Loucy (cell line): ENCODE measurements at regions not wholly inside any gene's neighbourhood (a gene's known extent, or its start where the extent isn't known, plus 50 kb on each side); places are given as distances from the start of the nearest gene placed in this dataset.

Experiments
- H2AFZ ChIP-seq: fragments of 200-600 bp; sonication (generic); 2 replicates; pipeline ENCODE4 v1.6.0; 2016; ENCODE audit warnings: antibody characterized with exemption, mild to moderate bottlenecking, low read length, moderate library complexity
- H3F3A ChIP-seq: fragments of 200-600 bp; 2 replicates; pipeline ENCODE4 v1.6.0; 2016; ENCODE audit warnings: antibody characterized with exemption, low read depth, mild to moderate bottlenecking
- H3K27me3 ChIP-seq: fragments of 200-600 bp; sonication (generic); 2 replicates; pipeline ENCODE4 v1.6.1; 2014; ENCODE audit warnings: low read length, mild to moderate bottlenecking; ENCODE audit not compliant: insufficient read depth, poor library complexity, severe bottlenecking
- H3K36me3 ChIP-seq: fragments of 200-600 bp; sonication (generic); 2 replicates; pipeline ENCODE4 v1.6.1; 2016; ENCODE audit warnings: low read length; ENCODE audit not compliant: insufficient read depth
- H3K4me1 ChIP-seq: fragments of 200-600 bp; sonication (generic); 2 replicates; pipeline ENCODE4 v1.5.1; 2014; ENCODE audit warnings: low read length, mild to moderate bottlenecking; ENCODE audit not compliant: insufficient read depth, poor library complexity, severe bottlenecking
- H3K4me2 ChIP-seq: fragments of 200-600 bp; sonication (generic); 2 replicates; pipeline ENCODE4 v1.6.0; 2014; ENCODE audit warnings: antibody characterized with exemption, low read length, low read depth, mild to moderate bottlenecking; ENCODE audit not compliant: poor library complexity, severe bottlenecking
- H3K4me3 ChIP-seq: fragments of 200-600 bp; sonication (generic); 2 replicates; pipeline ENCODE4 v1.5.1; 2014; ENCODE audit warnings: low read length, mild to moderate bottlenecking, mixed read lengths; ENCODE audit not compliant: poor library complexity, severe bottlenecking
- H3K79me2 ChIP-seq: fragments of 200-600 bp; sonication (generic); 2 replicates; pipeline ENCODE4 v1.6.1; 2014; ENCODE audit warnings: low read length; ENCODE audit not compliant: insufficient read depth
- H3K9ac ChIP-seq: fragments of 200-600 bp; sonication (generic); 2 replicates; pipeline ENCODE4 v1.6.0; 2014; ENCODE audit warnings: mild to moderate bottlenecking, low read depth, low read length, moderate library complexity; ENCODE audit not compliant: poor library complexity, severe bottlenecking
- H3K9me2 ChIP-seq: fragments of 200-600 bp; sonication (generic); replicated peaks from 2 replicates; pipeline ENCODE4 v1.6.1; 2016; ENCODE audit warnings: low read depth, low read length, mixed read lengths
- H3K9me3 ChIP-seq: fragments of 200-600 bp; sonication (generic); 2 replicates; pipeline ENCODE4 v1.6.1; 2014; ENCODE audit warnings: mild to moderate bottlenecking, antibody characterized with exemption, low read length, low read depth; ENCODE audit not compliant: insufficient read depth
- H4K20me1 ChIP-seq: fragments of 200-600 bp; sonication (generic); 2 replicates; pipeline ENCODE4 v1.6.0; 2014; ENCODE audit warnings: antibody characterized with exemption, low read length, mild to moderate bottlenecking; ENCODE audit not compliant: insufficient read depth, poor library complexity, severe bottlenecking
- EZH2phosphoT487 ChIP-seq: fragments of 200-600 bp; IDR thresholded peaks from 2 replicates; pipeline ENCODE4 v1.6.1; 2018; ENCODE audit warnings: antibody characterized with exemption, mild to moderate bottlenecking, moderate library complexity, borderline replicate concordance
- TF ChIP-seq, protein P1 (sequence below): fragments of 200-600 bp; sonication (generic); conservative IDR thresholded peaks from 2 replicates; pipeline ENCODE4 v1.5.1; 2014; ENCODE audit warnings: mild to moderate bottlenecking, antibody characterized with exemption, low read length

DNA sequence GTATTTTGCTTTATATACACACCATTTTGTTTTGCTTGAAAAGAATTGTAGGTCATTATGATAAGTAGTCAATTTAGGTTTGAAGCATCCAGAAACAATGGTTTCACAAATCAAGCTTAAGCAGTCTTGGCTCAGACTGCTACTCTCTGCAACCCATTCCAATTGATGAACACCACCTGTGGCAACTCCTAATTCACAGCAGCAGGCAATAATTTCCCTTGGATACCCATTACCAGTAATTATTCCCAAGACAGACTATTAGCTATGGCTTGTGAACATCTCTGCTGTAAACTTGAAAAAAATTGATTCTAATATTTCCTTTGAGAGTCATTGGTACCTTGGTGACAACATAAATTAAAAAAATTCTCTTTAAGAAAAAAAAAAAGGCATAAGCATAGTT is 299.3 kb upstream of the SLITRK6 start:
- Histone ChIP-seq H3K9me3 (no peaks in the 10 kb centered on the region), H2AFZ (no peak overlapping the region), H3K4me2 (no peak overlapping the region), H3K36me3 (no peaks in the 10 kb centered on the region), H3K9me2 (no peaks in the 10 kb centered on the region), H3F3A (no peaks in the 10 kb centered on the region), H3K4me1 (no peaks in the 10 kb centered on the region), H3K79me2 (no peaks in the 10 kb centered on the region), H3K27me3 (no peaks in the 10 kb centered on the region), H3K4me3 (no peak overlapping the region), H3K9ac (no peak overlapping the region), H4K20me1 (no peaks in the 10 kb centered on the region)
- TF ChIP-seq, protein P1, sequence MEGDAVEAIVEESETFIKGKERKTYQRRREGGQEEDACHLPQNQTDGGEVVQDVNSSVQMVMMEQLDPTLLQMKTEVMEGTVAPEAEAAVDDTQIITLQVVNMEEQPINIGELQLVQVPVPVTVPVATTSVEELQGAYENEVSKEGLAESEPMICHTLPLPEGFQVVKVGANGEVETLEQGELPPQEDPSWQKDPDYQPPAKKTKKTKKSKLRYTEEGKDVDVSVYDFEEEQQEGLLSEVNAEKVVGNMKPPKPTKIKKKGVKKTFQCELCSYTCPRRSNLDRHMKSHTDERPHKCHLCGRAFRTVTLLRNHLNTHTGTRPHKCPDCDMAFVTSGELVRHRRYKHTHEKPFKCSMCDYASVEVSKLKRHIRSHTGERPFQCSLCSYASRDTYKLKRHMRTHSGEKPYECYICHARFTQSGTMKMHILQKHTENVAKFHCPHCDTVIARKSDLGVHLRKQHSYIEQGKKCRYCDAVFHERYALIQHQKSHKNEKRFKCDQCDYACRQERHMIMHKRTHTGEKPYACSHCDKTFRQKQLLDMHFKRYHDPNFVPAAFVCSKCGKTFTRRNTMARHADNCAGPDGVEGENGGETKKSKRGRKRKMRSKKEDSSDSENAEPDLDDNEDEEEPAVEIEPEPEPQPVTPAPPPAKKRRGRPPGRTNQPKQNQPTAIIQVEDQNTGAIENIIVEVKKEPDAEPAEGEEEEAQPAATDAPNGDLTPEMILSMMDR, result no peak
- no peak for TF ChIP-seq EZH2phosphoT487

DNA sequence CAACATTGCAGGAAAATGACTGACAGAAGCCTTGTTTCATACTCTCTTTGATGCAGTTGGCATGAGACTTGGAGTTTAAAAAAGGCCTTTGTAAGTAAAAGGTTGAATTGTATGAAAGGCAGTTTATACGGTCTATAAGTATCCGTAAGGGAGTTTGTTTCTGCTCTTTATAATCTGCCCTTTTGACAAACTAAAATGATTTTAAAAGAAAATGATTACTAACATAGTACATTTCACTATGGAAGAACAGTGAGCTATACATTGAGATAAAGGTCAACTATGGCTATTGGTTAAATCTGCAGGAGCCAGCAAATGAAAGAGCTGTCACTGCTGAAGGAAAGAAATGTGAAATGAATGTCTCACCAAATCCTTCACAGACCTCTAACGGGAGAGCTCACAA is 296.1 kb upstream of the SLITRK6 start:
- Histone ChIP-seq H3K4me2 (no peak overlapping the region), H3K79me2 (no peaks in the 10 kb centered on the region), H3K27me3 (no peaks in the 10 kb centered on the region), H2AFZ (no peak overlapping the region), H3F3A (no peaks in the 10 kb centered on the region), H3K4me1 (no peaks in the 10 kb centered on the region), H3K36me3 (no peaks in the 10 kb centered on the region), H3K9me3 (no peaks in the 10 kb centered on the region), H3K9ac (no peak overlapping the region), H4K20me1 (no peaks in the 10 kb centered on the region), H3K9me2 (no peaks in the 10 kb centered on the region), H3K4me3 (no peak overlapping the region)
- TF ChIP-seq, protein P1, result no peak
- no peak for TF ChIP-seq EZH2phosphoT487

DNA sequence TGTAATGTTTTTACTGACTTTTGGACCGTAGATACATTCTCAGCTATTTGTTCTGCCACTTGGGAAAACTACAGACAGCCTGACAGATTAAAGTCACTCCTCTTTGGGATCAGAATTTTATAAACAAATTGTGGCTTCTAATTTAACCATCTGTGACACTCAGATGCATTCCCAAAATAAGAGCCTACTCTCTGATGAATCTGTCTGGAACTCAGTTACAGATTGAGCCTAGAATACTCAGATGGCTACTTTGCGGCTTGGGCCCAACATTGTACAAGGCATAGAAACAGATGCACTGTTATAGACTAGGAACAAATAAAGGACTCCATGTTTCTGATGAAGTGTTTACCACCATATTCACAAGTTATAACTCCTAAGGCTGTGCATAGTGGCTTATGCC is 291.0 kb upstream of the SLITRK6 start:
- no peaks in the 10 kb centered on the region for H3K4me1 ChIP-seq
- no peaks in the 10 kb centered on the region for H3K36me3 ChIP-seq
- H3F3A ChIP-seq, result no peaks in the 10 kb centered on the region
- no peaks in the 10 kb centered on the region for H4K20me1 ChIP-seq
- no peaks in the 10 kb centered on the region for H3K9me3 ChIP-seq
- no peaks in the 10 kb centered on the region for H3K27me3 ChIP-seq
- no peaks in the 10 kb centered on the region for H3K79me2 ChIP-seq
- H3K9ac ChIP-seq, result no peak overlapping the region
- H2AFZ ChIP-seq, result no peak overlapping the region
- no peak for TF ChIP-seq EZH2phosphoT487
- TF ChIP-seq, protein P1, result no peak
- no peaks in the 10 kb centered on the region for H3K9me2 ChIP-seq
- no peak overlapping the region for H3K4me3 ChIP-seq
- H3K4me2 ChIP-seq, result no peak overlapping the region
